HEK293 (cell line): ENCODE measurements at regions not wholly inside any gene's neighbourhood (a gene's known extent, or its start where the extent isn't known, plus 50 kb on each side); places are given as distances from the start of the nearest gene placed in this dataset.

Experiments
- CTCF ChIA-PET: fragments of 350-600 bp; formaldehyde crosslinking; extraction: SDS; loops from one replicate; lab custom pipeline; 2021; ENCODE audit warnings: antibody characterized with exemption; lab: Yijun Ruan, JAX
- POLR2A ChIA-PET: fragments of 300-600 bp; formaldehyde crosslinking; extraction: SDS; loops from one replicate; lab custom pipeline; 2020; ENCODE audit warnings: antibody characterized with exemption, inconsistent platforms; lab: Yijun Ruan, JAX
- H3K27ac ChIP-seq: fragments of 200-500 bp; sonication (Bioruptor generic); 2 replicates; pipeline ENCODE4 v1.5.1; 2014; ENCODE audit warnings: low read depth, low read length, control low read depth, inconsistent platforms; ENCODE audit errors: extremely low read depth
- H3K36me3 ChIP-seq, 2 experiments: fragments of 200-500 bp in 1 of 2; sonication (Bioruptor generic) in 1 of 2; 1 replicate in 1 of 2; 2 replicates in 1 of 2; pipeline ENCODE4 v1.5.1; 2014 to 2017; ENCODE audit warnings: inconsistent platforms in 2 of 2, low read length in 2 of 2; ENCODE audit not compliant: control insufficient read depth in 2 of 2, insufficient read depth in 1 of 2
- H3K4me1 ChIP-seq: fragments of 200-500 bp; sonication (Bioruptor generic); 2 replicates; pipeline ENCODE4 v1.5.1; 2014; ENCODE audit warnings: mild to moderate bottlenecking, low read length, inconsistent platforms; ENCODE audit not compliant: control insufficient read depth, insufficient read depth
- H3K4me3 ChIP-seq: 2 replicates; pipeline ENCODE4 v1.5.1; 2011; ENCODE audit warnings: low read depth, mild to moderate bottlenecking, control low read depth, low read length, moderate library complexity
- H3K9me3 ChIP-seq: fragments of 200-500 bp; sonication (Bioruptor generic); 2 replicates; pipeline ENCODE4 v1.5.1; 2014; ENCODE audit warnings: low read depth, low read length, inconsistent platforms; ENCODE audit not compliant: control insufficient read depth, insufficient read depth
- GFI1B ChIP-seq: fragments of 450-650 bp; formaldehyde crosslinking; IDR thresholded peaks from 2 replicates; pipeline ENCODE4 v1.5.1; 2016; ENCODE audit warnings: missing biosample characterization, missing genetic modification characterization
- IKZF3 ChIP-seq: fragments of 450-650 bp; IDR thresholded peaks from 2 replicates; pipeline ENCODE4 v1.5.0; 2018; ENCODE audit warnings: missing biosample characterization, mild to moderate bottlenecking, missing genetic modification characterization, moderate library complexity
- ZNF140 ChIP-seq: fragments of 450-650 bp; formaldehyde crosslinking; IDR thresholded peaks from 2 replicates; pipeline ENCODE4 v1.5.1; 2016; ENCODE audit warnings: missing biosample characterization, missing genetic modification characterization
- ZNF2 ChIP-seq: fragments of 450-650 bp; formaldehyde crosslinking; IDR thresholded peaks from 2 replicates; pipeline ENCODE4 v1.5.1; 2016; ENCODE audit warnings: missing biosample characterization, missing genetic modification characterization
- ZNF223 ChIP-seq: fragments of 450-650 bp; formaldehyde crosslinking; IDR thresholded peaks from 2 replicates; pipeline ENCODE4 v1.5.1; 2016; ENCODE audit warnings: missing biosample characterization, missing genetic modification characterization
- ZNF311 ChIP-seq: fragments of 450-650 bp; formaldehyde crosslinking; IDR thresholded peaks from 2 replicates; pipeline ENCODE4 v1.5.1; 2017; ENCODE audit warnings: missing biosample characterization, missing genetic modification characterization, borderline replicate concordance
- ZNF670 ChIP-seq: fragments of 450-650 bp; formaldehyde crosslinking; IDR thresholded peaks from 2 replicates; pipeline ENCODE4 v1.5.1; 2016; ENCODE audit warnings: missing biosample characterization, missing genetic modification characterization, low read depth
- ZNF791 ChIP-seq: fragments of 450-650 bp; formaldehyde crosslinking; IDR thresholded peaks from 2 replicates; pipeline ENCODE4 v1.5.1; 2016; ENCODE audit warnings: missing biosample characterization, missing genetic modification characterization
- ZSCAN23 ChIP-seq: fragments of 450-650 bp; formaldehyde crosslinking; IDR thresholded peaks from 2 replicates; pipeline ENCODE4 v1.5.1; 2016; ENCODE audit warnings: missing biosample characterization, missing genetic modification characterization
- TF ChIP-seq, protein P1 (sequence below): fragments of 450-650 bp; formaldehyde crosslinking; IDR thresholded peaks from 2 replicates; pipeline ENCODE4 v1.5.1; 2016; ENCODE audit warnings: missing biosample characterization, missing genetic modification characterization
- TF ChIP-seq, protein P2 (sequence below): fragments of 450-650 bp; formaldehyde crosslinking; IDR thresholded peaks from 2 replicates; pipeline ENCODE4 v1.5.1; 2016; ENCODE audit warnings: missing biosample characterization, missing genetic modification characterization
- TF ChIP-seq, protein P3 (sequence below): fragments of 450-650 bp; formaldehyde crosslinking; IDR thresholded peaks from 2 replicates; pipeline ENCODE4 v1.5.1; 2016; ENCODE audit warnings: missing biosample characterization, missing genetic modification characterization, borderline replicate concordance
- TF ChIP-seq, protein P4 (sequence below): fragments of 450-650 bp; formaldehyde crosslinking; IDR thresholded peaks from 2 replicates; pipeline ENCODE4 v1.5.1; 2016; ENCODE audit warnings: missing biosample characterization, missing genetic modification characterization, low read depth
- TF ChIP-seq, protein P5 (sequence below): fragments of 450-650 bp; formaldehyde crosslinking; IDR thresholded peaks from 2 replicates; pipeline ENCODE4 v1.5.1; 2016; ENCODE audit warnings: missing biosample characterization, missing genetic modification characterization
- TF ChIP-seq, protein P6 (sequence below): fragments of 450-650 bp; formaldehyde crosslinking; IDR thresholded peaks from 2 replicates; pipeline ENCODE4 v1.5.1; 2016; ENCODE audit warnings: missing biosample characterization, missing genetic modification characterization, borderline replicate concordance
- TF ChIP-seq, protein P7 (sequence below): fragments of 450-650 bp; formaldehyde crosslinking; IDR thresholded peaks from 2 replicates; pipeline ENCODE4 v1.5.1; 2016; ENCODE audit warnings: missing biosample characterization, missing genetic modification characterization
- TF ChIP-seq, protein P8 (sequence below): fragments of 450-650 bp; formaldehyde crosslinking; IDR thresholded peaks from 2 replicates; pipeline ENCODE4 v1.5.1; 2017; ENCODE audit warnings: missing biosample characterization, mild to moderate bottlenecking, missing genetic modification characterization, moderate library complexity
- TF ChIP-seq, protein P9 (sequence below): fragments of 450-650 bp; formaldehyde crosslinking; IDR thresholded peaks from 2 replicates; pipeline ENCODE4 v1.5.1; 2016; ENCODE audit warnings: missing biosample characterization, missing genetic modification characterization

DNA sequence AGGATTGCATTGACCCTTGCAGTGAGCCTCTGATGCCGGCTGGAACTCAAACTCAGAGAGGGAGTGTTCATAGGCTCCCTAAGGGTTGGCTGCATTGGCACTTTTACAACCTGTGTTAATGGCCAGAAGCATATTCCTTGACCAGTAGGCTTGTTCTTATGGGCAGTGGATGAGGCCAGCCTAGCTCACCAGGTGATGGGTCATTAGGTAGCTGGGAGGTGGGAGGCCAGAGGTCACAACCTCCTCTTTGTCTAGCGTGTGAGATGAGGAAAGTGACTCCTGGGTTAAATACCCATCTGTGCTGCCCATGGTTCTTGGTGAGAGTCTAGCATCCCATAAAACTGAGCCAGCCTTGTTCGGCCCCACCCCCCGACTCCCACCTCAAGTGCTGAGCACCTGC lies 275.7 kb upstream of the CTNNB1 start (continued):
- TF ChIP-seq, protein P1, sequence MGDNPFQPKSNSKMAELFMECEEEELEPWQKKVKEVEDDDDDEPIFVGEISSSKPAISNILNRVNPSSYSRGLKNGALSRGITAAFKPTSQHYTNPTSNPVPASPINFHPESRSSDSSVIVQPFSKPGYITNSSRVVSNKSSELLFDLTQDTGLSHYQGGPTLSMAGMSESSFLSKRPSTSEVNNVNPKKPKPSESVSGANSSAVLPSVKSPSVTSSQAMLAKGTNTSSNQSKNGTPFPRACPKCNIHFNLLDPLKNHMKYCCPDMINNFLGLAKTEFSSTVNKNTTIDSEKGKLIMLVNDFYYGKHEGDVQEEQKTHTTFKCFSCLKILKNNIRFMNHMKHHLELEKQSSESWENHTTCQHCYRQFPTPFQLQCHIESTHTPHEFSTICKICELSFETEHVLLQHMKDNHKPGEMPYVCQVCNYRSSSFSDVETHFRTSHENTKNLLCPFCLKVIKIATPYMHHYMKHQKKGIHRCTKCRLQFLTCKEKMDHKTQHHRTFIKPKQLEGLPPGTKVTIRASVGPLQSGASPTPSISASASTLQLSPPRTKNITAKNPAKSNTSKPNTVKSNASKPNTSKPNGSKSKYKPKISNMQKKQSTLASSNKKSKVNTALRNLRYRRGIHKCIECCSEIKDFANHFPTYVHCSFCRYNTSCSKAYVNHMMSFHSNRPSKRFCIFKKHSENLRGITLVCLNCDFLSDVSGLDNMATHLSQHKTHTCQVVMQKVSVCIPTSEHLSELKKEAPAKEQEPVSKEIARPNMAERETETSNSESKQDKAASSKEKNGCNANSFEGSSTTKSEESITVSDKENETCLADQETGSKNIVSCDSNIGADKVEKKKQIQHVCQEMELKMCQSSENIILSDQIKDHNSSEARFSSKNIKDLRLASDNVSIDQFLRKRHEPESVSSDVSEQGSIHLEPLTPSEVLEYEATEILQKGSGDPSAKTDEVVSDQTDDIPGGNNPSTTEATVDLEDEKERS (tag by site-specific recombination): no peak
- no peak for TF ChIP-seq ZNF223 (tag by site-specific recombination)
- TF ChIP-seq, protein P2, sequence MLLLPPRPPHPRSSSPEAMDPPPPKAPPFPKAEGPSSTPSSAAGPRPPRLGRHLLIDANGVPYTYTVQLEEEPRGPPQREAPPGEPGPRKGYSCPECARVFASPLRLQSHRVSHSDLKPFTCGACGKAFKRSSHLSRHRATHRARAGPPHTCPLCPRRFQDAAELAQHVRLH (tag by site-specific recombination): no peak
- TF ChIP-seq, protein P3, sequence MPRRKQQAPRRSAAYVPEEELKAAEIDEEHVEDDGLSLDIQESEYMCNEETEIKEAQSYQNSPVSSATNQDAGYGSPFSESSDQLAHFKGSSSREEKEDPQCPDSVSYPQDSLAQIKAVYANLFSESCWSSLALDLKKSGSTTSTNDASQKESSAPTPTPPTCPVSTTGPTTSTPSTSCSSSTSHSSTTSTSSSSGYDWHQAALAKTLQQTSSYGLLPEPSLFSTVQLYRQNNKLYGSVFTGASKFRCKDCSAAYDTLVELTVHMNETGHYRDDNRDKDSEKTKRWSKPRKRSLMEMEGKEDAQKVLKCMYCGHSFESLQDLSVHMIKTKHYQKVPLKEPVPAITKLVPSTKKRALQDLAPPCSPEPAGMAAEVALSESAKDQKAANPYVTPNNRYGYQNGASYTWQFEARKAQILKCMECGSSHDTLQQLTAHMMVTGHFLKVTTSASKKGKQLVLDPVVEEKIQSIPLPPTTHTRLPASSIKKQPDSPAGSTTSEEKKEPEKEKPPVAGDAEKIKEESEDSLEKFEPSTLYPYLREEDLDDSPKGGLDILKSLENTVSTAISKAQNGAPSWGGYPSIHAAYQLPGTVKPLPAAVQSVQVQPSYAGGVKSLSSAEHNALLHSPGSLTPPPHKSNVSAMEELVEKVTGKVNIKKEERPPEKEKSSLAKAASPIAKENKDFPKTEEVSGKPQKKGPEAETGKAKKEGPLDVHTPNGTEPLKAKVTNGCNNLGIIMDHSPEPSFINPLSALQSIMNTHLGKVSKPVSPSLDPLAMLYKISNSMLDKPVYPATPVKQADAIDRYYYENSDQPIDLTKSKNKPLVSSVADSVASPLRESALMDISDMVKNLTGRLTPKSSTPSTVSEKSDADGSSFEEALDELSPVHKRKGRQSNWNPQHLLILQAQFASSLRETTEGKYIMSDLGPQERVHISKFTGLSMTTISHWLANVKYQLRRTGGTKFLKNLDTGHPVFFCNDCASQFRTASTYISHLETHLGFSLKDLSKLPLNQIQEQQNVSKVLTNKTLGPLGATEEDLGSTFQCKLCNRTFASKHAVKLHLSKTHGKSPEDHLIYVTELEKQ (tag by site-specific recombination): no peak

DNA sequence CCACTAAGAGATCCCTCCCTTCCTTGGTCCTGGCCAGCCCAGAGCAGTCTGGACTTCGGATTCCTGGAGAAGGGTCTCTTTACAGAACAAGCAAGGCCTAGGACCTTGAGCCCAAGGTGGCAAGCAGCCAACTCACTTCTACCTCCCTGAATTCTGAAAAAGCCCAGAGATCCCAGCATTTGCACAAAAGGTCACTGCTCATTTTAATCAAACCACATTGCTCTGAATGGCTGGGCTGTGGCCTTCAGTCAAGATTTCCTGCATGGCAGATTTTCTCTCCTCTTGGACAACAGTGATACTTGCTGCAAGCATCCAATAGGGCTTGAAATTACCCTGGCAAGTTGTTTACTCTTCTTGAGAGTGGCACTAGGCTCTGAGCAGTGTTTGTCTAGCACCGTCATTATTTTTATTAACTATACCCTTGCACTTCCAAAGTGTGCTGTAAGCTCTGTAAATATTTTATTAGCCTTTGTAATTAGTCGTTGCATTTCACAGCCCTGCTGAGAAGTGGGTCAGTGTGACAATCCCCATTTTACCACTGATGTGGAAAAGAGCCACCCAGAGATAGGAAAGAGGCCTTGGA lies 274.7 kb upstream of the CTNNB1 start:
- POLR2A ChIA-PET: no interaction called here
- Histone ChIP-seq H3K4me3 (no peak overlapping the region), H3K9me3 (no peaks in the 10 kb centered on the region), H3K36me3 (no peaks in the 10 kb centered on the region), H3K4me1 (no peaks in the 10 kb centered on the region; the same call in 1 of the 2 replicates), H3K27ac (no peak overlapping the region)
- CTCF ChIA-PET: interaction anchor here (0.6 kb wide), 1 partner anchor 278 kb away, joined by 3 read pairs; no protein-coding TSS in a partner anchor
- TF ChIP-seq ZNF670 (tag by site-specific recombination) (no peak), ZNF311 (tag by site-specific recombination) (no peak), ZNF791 (no peak), ZNF2 (no peak), ZSCAN23 (no peak), GFI1B (tag by site-specific recombination) (no peak), IKZF3 (tag by site-specific recombination) (no peak), ZNF140 (no peak)
- TF ChIP-seq, protein P4, sequence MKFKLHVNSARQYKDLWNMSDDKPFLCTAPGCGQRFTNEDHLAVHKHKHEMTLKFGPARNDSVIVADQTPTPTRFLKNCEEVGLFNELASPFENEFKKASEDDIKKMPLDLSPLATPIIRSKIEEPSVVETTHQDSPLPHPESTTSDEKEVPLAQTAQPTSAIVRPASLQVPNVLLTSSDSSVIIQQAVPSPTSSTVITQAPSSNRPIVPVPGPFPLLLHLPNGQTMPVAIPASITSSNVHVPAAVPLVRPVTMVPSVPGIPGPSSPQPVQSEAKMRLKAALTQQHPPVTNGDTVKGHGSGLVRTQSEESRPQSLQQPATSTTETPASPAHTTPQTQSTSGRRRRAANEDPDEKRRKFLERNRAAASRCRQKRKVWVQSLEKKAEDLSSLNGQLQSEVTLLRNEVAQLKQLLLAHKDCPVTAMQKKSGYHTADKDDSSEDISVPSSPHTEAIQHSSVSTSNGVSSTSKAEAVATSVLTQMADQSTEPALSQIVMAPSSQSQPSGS (tag by site-specific recombination): no peak
- TF ChIP-seq, protein P5, sequence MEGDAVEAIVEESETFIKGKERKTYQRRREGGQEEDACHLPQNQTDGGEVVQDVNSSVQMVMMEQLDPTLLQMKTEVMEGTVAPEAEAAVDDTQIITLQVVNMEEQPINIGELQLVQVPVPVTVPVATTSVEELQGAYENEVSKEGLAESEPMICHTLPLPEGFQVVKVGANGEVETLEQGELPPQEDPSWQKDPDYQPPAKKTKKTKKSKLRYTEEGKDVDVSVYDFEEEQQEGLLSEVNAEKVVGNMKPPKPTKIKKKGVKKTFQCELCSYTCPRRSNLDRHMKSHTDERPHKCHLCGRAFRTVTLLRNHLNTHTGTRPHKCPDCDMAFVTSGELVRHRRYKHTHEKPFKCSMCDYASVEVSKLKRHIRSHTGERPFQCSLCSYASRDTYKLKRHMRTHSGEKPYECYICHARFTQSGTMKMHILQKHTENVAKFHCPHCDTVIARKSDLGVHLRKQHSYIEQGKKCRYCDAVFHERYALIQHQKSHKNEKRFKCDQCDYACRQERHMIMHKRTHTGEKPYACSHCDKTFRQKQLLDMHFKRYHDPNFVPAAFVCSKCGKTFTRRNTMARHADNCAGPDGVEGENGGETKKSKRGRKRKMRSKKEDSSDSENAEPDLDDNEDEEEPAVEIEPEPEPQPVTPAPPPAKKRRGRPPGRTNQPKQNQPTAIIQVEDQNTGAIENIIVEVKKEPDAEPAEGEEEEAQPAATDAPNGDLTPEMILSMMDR (tag by site-specific recombination): no peak
- TF ChIP-seq, protein P6, sequence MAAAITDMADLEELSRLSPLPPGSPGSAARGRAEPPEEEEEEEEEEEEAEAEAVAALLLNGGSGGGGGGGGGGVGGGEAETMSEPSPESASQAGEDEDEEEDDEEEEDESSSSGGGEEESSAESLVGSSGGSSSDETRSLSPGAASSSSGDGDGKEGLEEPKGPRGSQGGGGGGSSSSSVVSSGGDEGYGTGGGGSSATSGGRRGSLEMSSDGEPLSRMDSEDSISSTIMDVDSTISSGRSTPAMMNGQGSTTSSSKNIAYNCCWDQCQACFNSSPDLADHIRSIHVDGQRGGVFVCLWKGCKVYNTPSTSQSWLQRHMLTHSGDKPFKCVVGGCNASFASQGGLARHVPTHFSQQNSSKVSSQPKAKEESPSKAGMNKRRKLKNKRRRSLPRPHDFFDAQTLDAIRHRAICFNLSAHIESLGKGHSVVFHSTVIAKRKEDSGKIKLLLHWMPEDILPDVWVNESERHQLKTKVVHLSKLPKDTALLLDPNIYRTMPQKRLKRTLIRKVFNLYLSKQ (tag by site-specific recombination): no peak
- TF ChIP-seq, protein P7, sequence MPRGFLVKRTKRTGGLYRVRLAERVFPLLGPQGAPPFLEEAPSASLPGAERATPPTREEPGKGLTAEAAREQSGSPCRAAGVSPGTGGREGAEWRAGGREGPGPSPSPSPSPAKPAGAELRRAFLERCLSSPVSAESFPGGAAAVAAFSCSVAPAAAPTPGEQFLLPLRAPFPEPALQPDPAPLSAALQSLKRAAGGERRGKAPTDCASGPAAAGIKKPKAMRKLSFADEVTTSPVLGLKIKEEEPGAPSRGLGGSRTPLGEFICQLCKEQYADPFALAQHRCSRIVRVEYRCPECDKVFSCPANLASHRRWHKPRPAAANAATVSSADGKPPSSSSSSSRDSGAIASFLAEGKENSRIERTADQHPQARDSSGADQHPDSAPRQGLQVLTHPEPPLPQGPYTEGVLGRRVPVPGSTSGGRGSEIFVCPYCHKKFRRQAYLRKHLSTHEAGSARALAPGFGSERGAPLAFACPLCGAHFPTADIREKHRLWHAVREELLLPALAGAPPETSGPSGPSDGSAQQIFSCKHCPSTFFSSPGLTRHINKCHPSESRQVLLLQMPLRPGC (tag by site-specific recombination): no peak
- TF ChIP-seq, protein P8, sequence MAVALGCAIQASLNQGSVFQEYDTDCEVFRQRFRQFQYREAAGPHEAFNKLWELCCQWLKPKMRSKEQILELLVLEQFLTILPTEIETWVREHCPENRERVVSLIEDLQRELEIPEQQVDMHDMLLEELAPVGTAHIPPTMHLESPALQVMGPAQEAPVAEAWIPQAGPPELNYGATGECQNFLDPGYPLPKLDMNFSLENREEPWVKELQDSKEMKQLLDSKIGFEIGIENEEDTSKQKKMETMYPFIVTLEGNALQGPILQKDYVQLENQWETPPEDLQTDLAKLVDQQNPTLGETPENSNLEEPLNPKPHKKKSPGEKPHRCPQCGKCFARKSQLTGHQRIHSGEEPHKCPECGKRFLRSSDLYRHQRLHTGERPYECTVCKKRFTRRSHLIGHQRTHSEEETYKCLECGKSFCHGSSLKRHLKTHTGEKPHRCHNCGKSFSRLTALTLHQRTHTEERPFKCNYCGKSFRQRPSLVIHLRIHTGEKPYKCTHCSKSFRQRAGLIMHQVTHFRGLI (tag by site-specific recombination): no peak
- TF ChIP-seq, protein P9, sequence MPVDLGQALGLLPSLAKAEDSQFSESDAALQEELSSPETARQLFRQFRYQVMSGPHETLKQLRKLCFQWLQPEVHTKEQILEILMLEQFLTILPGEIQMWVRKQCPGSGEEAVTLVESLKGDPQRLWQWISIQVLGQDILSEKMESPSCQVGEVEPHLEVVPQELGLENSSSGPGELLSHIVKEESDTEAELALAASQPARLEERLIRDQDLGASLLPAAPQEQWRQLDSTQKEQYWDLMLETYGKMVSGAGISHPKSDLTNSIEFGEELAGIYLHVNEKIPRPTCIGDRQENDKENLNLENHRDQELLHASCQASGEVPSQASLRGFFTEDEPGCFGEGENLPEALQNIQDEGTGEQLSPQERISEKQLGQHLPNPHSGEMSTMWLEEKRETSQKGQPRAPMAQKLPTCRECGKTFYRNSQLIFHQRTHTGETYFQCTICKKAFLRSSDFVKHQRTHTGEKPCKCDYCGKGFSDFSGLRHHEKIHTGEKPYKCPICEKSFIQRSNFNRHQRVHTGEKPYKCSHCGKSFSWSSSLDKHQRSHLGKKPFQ (tag by site-specific recombination): no peak
